HG03521 (cell line): ENCODE measurements at regions not wholly inside any gene's neighbourhood (a gene's known extent, or its start where the extent isn't known, plus 50 kb on each side); places are given as distances from the start of the nearest gene placed in this dataset.
A peak's percentile ranks its signal among the peaks of the same experiment; 100 is the strongest.

Source experiments
- ATAC-seq: cut with Tn5 transposase; IDR thresholded peaks from one replicate; pipeline ENCODE4 v1.9.1; 2021; ENCODE audit warnings: mild to moderate bottlenecking, moderate library complexity; ENCODE audit not compliant: unreplicated experiment

GRCh38 chr2:65551528-65551927 lies 119.1 kb upstream of the SPRED2 start:
- ATAC-seq, result no peak

GRCh38 chr2:65550246-65550645 lies 117.8 kb upstream of the SPRED2 start:
- ATAC-seq, result no peak

GRCh38 chr2:65549631-65550030 lies 117.2 kb upstream of the SPRED2 start:
- ATAC-seq, result no peak

- ATAC-seq, result no peak
These were observed 116.8 kb upstream of the SPRED2 start for GRCh38 chr2:65549257-65549627.

- no peak for ATAC-seq
These were observed 116.3 kb upstream of the SPRED2 start for GRCh38 chr2:65548576-65549256.

GRCh38 chr2:65548064-65548463 lies 115.7 kb upstream of the SPRED2 start:
- ATAC-seq, result no peak

GRCh38 chr2:65545837-65546805 lies 113.7 kb upstream of the SPRED2 start:
- no peak for ATAC-seq

GRCh38 chr2:65541773-65542172 lies 109.4 kb upstream of the SPRED2 start:
- no peak for ATAC-seq

GRCh38 chr2:65539633-65540032 lies 107.2 kb upstream of the SPRED2 start:
- no peak for ATAC-seq

GRCh38 chr2:65537651-65538385 lies 105.4 kb upstream of the SPRED2 start:
- no peak for ATAC-seq

- ATAC-seq, result peak; percentile 63
These were observed 104.2 kb upstream of the SPRED2 start for GRCh38 chr2:65536596-65536995.

- ATAC-seq, result no peak
These were observed 100.5 kb upstream of the SPRED2 start for GRCh38 chr2:65532937-65533336.

- ATAC-seq, result no peak
These were observed 99.9 kb upstream of the SPRED2 start for GRCh38 chr2:65532326-65532725.

GRCh38 chr2:65530547-65531320 lies 98.3 kb upstream of the SPRED2 start:
- no peak for ATAC-seq

- no peak for ATAC-seq
These were observed 97.0 kb upstream of the SPRED2 start for GRCh38 chr2:65529419-65529818.

GRCh38 chr2:65528241-65528574 lies 95.8 kb upstream of the SPRED2 start:
- ATAC-seq, result no peak

- ATAC-seq, result no peak
These were observed 95.2 kb upstream of the SPRED2 start for GRCh38 chr2:65527451-65528240.

GRCh38 chr2:65525616-65526231 lies 93.3 kb upstream of the SPRED2 start:
- no peak for ATAC-seq

GRCh38 chr2:65522922-65523321 lies 90.5 kb upstream of the SPRED2 start:
- no peak for ATAC-seq

- no peak for ATAC-seq
These were observed 86.4 kb upstream of the SPRED2 start for GRCh38 chr2:65518751-65519150.
